ENCODE measurements at regions not wholly inside any gene's neighbourhood (a gene's known extent, or its start where the extent isn't known, plus 50 kb on each side); places are given as distances from the start of the nearest gene placed in this dataset.

DNA sequence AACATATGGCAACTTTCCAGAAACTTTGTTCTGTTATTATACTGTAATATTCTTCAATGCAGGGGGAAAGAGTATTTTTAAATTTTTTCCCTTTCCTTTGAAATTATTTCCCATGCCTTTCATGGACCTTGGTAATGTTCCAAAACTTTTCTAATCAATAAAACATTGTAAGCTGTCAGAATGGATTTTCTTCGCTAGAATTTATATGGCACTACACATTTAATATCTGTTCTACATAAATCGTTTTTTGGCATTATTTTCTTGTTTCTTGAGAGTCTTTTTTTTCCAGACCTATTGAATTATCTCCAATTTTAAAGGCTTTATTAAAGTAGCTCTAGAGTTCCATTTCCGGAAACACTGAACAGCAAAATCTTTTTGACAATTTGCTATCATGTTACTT, 249.0 kb downstream of the TMEM167A start:
- Histone ChIP-seq H3K27me3 (ENCODE audit: control insufficient read depth, insufficient read depth, low read length, poor library complexity, severe bottlenecking) (no peaks in the 10 kb centered on the region), H3K4me3 (ENCODE audit: insufficient read depth, low read depth, low read length) (no peak overlapping the region), H3K36me3 (ENCODE audit: control insufficient read depth, insufficient read depth, low read length) (no peaks in the 10 kb centered on the region), H3K9me3 (ENCODE audit: control insufficient read depth, low read length) (no peaks in the 10 kb centered on the region), H3K27ac (ENCODE audit: insufficient read depth, low read depth, low read length, poor library complexity, severe bottlenecking) (no peak overlapping the region), H3K4me1 (ENCODE audit: control insufficient read depth, insufficient read depth, low read length) (no peaks in the 10 kb centered on the region)
- WGBS, 2 experiments: 95 to 100% methylated on average over 1 to 3 of the region's 3 CpGs

DNA sequence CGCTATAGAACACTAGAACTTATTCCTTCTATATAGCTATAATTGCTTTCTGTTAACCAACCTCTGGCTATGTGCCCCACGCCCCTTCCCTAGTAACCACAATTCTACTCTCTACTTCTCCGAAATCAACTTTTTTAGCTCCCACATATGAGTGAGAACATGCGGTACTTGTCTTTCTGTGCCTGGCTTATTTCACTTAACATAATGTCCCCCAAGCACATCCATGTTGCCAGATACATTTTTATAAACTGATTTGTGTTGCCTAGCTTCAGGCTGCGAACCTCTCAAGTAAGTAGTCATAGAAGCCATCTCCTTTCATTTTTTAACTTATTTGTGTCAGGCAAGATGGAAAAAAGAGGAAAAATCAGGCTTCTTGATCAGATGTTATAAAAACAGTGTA, 249.5 kb downstream of the TMEM167A start:
- H3K27me3 ChIP-seq (ENCODE audit: control insufficient read depth, insufficient read depth, low read length, poor library complexity, severe bottlenecking): no peaks in the 10 kb centered on the region

DNA sequence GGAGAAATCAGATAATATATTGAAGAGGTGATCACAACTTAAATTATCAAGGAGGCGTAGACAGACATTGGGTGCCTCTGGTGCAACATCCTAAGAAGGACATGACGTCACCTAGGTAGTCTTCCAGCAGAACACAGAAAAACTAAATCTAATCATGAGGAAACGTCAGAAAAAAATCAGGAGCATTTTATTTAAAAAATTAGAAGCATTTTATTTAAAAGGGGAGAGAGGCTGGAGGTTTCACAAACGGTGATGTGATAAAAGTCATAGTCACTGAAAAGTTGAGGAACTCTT, 254.6 kb downstream of the TMEM167A start:
- H3K4me1 ChIP-seq (ENCODE audit: control insufficient read depth, insufficient read depth, low read length): peaks cover 18% of the 10 kb centered on the region
- WGBS, 2 experiments: 82 to 84% methylated on average over 3 to 4 of the region's 4 CpGs
- H3K27me3 ChIP-seq (ENCODE audit: control insufficient read depth, insufficient read depth, low read length, poor library complexity, severe bottlenecking): no peaks in the 10 kb centered on the region
- no peaks in the 10 kb centered on the region for H3K36me3 ChIP-seq (ENCODE audit: control insufficient read depth, insufficient read depth, low read length)
- no peak overlapping the region for H3K4me3 ChIP-seq (ENCODE audit: insufficient read depth, low read depth, low read length)
- H3K27ac ChIP-seq (ENCODE audit: insufficient read depth, low read depth, low read length, poor library complexity, severe bottlenecking): peak overlapping the region; percentile 89
- H3K9me3 ChIP-seq (ENCODE audit: control insufficient read depth, low read length): no peaks in the 10 kb centered on the region

More for the DNA sequence above, 249.5 kb downstream of the TMEM167A start:
- no peaks in the 10 kb centered on the region for H3K36me3 ChIP-seq (ENCODE audit: control insufficient read depth, insufficient read depth, low read length)
- H3K4me3 ChIP-seq (ENCODE audit: insufficient read depth, low read depth, low read length): no peak overlapping the region
- H3K27ac ChIP-seq (ENCODE audit: insufficient read depth, low read depth, low read length, poor library complexity, severe bottlenecking): no peak overlapping the region
- 76 to 78% methylated on average over 5 of the region's 5 CpGs for WGBS, 2 experiments
- no peaks in the 10 kb centered on the region for H3K9me3 ChIP-seq (ENCODE audit: control insufficient read depth, low read length)
- peaks cover 2% of the 10 kb centered on the region for H3K4me1 ChIP-seq (ENCODE audit: control insufficient read depth, insufficient read depth, low read length)

DNA sequence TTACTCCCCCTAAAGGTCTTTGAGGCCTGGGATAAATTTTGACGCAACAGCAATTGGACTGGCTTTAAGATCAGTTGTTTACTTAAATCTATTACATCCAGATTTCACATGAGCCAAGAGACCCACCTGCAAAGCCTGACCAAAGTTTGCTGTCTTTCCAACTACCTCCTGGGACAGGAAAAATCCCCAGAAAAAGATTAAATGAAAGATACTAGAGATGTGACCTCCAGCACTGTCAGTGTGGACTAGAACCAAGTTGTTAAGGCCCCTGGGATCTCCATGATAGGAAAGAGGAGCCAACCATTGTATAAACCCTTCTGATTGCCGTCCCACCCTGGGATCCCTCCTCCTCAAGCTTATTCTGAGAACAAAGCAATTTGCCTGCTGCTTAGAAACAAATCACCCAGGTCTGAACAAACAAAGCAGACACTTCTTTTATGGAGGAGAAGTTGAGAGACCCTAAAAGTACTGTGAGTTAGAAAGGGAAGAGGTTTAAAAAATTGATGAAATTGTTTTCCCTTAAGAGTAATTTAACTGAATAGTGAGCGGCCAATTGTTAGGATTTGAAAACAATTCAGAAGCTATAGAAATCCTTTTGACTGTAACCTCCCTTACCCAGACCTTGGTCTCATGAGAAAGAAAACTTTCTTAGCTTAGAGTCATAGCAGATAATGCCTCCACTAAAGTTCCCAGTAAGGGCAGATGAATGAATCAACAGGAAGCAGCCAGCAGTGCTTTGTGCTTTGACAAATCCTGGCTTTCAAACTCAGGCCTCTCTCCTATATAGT, 255.2 kb downstream of the TMEM167A start:
- Histone ChIP-seq H3K4me1 (ENCODE audit: control insufficient read depth, insufficient read depth, low read length) (peaks cover 18% of the 10 kb centered on the region), H3K4me3 (ENCODE audit: insufficient read depth, low read depth, low read length) (no peak overlapping the region), H3K36me3 (ENCODE audit: control insufficient read depth, insufficient read depth, low read length) (no peaks in the 10 kb centered on the region), H3K27ac (ENCODE audit: insufficient read depth, low read depth, low read length, poor library complexity, severe bottlenecking) (peak overlapping the region; percentile 89), H3K27me3 (ENCODE audit: control insufficient read depth, insufficient read depth, low read length, poor library complexity, severe bottlenecking) (no peaks in the 10 kb centered on the region), H3K9me3 (ENCODE audit: control insufficient read depth, low read length) (no peaks in the 10 kb centered on the region)
- WGBS, 2 experiments: 43 to 47% methylated on average over 3 of the region's 3 CpGs

DNA sequence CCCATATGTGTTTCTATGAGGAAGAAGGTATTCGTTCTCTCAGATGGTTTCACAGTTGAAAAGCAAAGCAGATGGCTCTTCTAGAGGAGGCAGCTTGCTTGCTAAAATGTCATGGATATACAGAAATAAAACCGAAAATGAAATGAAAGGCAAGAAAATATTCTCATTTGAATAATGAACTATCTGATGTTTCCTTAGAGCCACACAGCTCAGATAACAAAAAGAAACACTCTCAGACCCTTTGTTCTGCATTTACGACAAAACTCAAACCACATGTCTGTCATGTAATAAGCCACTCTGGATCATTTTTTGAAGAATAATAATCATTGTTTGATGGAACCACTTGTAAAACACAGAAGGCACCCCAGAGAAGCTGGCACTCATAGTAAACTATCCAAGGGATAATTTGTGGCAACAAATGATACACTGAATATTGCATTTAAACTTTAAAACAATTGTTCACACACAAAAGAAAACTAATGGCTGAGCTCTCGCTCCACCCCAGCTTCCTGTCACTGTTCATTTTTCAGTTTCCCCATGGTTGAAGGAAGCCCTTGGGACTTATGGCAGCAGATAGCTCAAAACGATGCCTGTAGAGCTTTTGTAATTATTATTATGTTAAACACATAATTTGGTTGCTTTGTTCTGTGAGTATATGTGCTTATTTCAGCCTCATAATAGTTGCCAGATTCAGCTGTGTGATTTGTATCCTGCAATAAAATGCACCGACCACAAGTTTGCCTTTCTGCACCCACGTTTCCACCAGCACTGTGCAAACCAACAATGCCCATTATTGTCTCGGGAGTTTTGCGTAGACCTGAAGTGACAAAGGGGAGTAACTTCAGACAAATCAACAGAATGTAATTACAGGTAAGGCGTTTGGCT, 256.0 kb downstream of the TMEM167A start:
- peaks cover 18% of the 10 kb centered on the region for H3K4me1 ChIP-seq (ENCODE audit: control insufficient read depth, insufficient read depth, low read length)
- WGBS, 2 experiments: 87 to 90% methylated on average over 9 to 10 of the region's 10 CpGs
- no peaks in the 10 kb centered on the region for H3K9me3 ChIP-seq (ENCODE audit: control insufficient read depth, low read length)
- no peak overlapping the region for H3K4me3 ChIP-seq (ENCODE audit: insufficient read depth, low read depth, low read length)
- H3K27ac ChIP-seq (ENCODE audit: insufficient read depth, low read depth, low read length, poor library complexity, severe bottlenecking): peak overlapping the region; percentile 89
- H3K36me3 ChIP-seq (ENCODE audit: control insufficient read depth, insufficient read depth, low read length): no peaks in the 10 kb centered on the region
- no peaks in the 10 kb centered on the region for H3K27me3 ChIP-seq (ENCODE audit: control insufficient read depth, insufficient read depth, low read length, poor library complexity, severe bottlenecking)

DNA sequence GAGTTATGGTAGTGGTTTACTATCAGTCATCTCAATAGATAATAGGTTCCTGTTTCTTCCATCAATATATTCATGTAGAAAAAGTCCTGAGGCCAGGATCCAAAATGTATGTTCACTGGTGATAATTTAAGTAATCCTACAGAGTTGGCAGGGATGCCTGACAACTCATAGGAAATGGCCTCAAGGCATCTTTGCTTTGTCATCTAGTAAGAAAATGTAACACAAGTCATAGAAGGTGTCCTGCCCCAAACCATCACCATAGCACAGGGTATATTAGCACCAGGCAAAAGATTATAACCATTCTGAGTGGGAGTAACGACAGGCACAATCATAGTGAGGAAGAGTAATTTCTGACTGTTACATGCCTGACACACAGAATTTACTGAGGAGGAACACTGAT, 257.0 kb downstream of the TMEM167A start:
- no peak overlapping the region for H3K4me3 ChIP-seq (ENCODE audit: insufficient read depth, low read depth, low read length)
- no peaks in the 10 kb centered on the region for H3K27me3 ChIP-seq (ENCODE audit: control insufficient read depth, insufficient read depth, low read length, poor library complexity, severe bottlenecking)
- H3K4me1 ChIP-seq (ENCODE audit: control insufficient read depth, insufficient read depth, low read length): peaks cover 18% of the 10 kb centered on the region
- H3K36me3 ChIP-seq (ENCODE audit: control insufficient read depth, insufficient read depth, low read length): no peaks in the 10 kb centered on the region
- H3K9me3 ChIP-seq (ENCODE audit: control insufficient read depth, low read length): no peaks in the 10 kb centered on the region
- 100% methylated on average over 1 of the region's 1 CpG for WGBS, 2 experiments
- H3K27ac ChIP-seq (ENCODE audit: insufficient read depth, low read depth, low read length, poor library complexity, severe bottlenecking): no peak overlapping the region

DNA sequence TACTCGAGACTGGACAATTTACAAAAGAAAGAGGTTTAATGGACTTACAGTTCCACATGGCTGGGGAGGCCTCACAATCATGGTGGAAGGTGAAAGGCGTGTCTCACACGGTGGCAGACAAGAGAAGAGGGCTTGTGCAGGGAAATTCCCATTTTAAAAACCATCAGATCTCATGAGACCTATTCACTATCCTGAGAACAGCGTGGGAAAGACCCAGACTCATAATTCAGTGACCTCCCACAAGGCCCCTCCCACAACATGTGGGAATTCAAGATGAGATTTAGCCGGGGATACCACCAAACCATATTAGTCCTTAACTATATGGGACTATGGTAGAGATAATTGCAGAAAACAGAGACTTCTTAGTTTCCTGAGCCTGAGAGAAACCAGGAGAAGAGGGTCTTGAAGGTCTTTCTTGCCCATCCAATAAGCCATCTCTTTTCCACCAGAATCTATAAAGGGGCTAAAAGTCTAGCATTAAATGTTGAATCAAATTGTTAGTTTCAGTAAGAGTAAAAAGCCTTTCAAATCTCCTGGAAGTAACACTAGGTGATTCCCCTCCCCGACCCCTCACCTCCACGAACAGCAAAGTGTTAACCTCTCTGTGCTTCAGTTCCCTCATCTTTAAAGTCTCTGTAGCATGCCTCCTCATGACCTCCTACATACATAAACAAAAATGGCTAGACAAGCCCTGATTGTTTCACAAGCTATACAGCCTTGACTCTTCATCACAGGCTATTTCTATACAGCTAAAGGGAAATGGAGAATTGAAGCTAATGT, 259.1 kb downstream of the TMEM167A start:
- Histone ChIP-seq H3K4me3 (ENCODE audit: insufficient read depth, low read depth, low read length) (no peak overlapping the region), H3K27me3 (ENCODE audit: control insufficient read depth, insufficient read depth, low read length, poor library complexity, severe bottlenecking) (no peaks in the 10 kb centered on the region), H3K36me3 (ENCODE audit: control insufficient read depth, insufficient read depth, low read length) (no peaks in the 10 kb centered on the region), H3K9me3 (ENCODE audit: control insufficient read depth, low read length) (no peaks in the 10 kb centered on the region), H3K4me1 (ENCODE audit: control insufficient read depth, insufficient read depth, low read length) (peaks cover 31% of the 10 kb centered on the region), H3K27ac (ENCODE audit: insufficient read depth, low read depth, low read length, poor library complexity, severe bottlenecking) (no peak overlapping the region)
- 89 to 93% methylated on average over 6 to 7 of the region's 7 CpGs for WGBS, 2 experiments

DNA sequence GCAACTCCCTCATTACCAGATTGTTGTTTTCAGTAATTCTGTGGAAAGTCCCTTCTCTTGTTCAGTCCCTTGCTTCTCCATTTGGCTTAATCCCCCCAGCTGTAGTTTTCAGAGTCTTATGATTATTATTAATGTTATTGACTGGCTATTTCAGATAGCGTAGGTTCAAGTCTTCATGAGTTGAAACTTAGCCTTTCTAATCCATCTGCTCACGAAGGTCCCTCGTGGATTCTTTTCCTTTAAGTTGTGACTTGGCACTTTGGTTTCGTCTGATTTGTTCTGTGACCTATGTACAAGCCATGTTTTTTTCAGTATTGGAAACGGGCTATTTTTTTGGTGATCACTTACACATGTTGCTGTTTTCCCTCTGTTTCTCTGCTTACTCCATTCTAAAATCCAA, 260.3 kb downstream of the TMEM167A start:
- 95 to 96% methylated on average over 5 of the region's 5 CpGs for WGBS, 2 experiments

DNA sequence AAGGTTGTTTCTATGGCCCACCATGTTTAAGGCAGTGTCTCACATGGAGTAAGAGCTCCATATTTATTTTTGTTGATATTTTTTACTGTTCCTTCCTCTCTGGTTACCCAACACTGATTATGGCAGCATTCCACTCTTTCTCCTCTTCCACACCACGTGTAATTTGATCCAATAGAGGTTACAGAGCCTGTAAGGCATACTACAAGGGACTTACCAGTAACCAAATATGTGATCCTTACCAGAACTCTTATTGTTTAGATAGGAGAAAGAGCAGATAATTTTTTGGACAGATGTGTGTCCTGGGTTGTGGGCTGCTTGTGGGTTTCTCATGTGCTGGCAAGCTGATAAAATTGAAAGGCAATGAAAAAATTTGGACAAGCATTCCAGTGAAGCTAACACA, 261.3 kb downstream of the TMEM167A start:
- Histone ChIP-seq H3K27me3 (ENCODE audit: control insufficient read depth, insufficient read depth, low read length, poor library complexity, severe bottlenecking) (no peaks in the 10 kb centered on the region), H3K9me3 (ENCODE audit: control insufficient read depth, low read length) (no peaks in the 10 kb centered on the region), H3K4me1 (ENCODE audit: control insufficient read depth, insufficient read depth, low read length) (peaks cover 19% of the 10 kb centered on the region), H3K4me3 (ENCODE audit: insufficient read depth, low read depth, low read length) (no peak overlapping the region), H3K27ac (ENCODE audit: insufficient read depth, low read depth, low read length, poor library complexity, severe bottlenecking) (no peak overlapping the region), H3K36me3 (ENCODE audit: control insufficient read depth, insufficient read depth, low read length) (no peaks in the 10 kb centered on the region)
- WGBS, 2 experiments: 38 to 67% methylated on average over 1 of the region's 1 CpG

More for the DNA sequence above, 260.3 kb downstream of the TMEM167A start:
- Histone ChIP-seq H3K4me3 (ENCODE audit: insufficient read depth, low read depth, low read length) (no peak overlapping the region), H3K9me3 (ENCODE audit: control insufficient read depth, low read length) (no peaks in the 10 kb centered on the region), H3K27ac (ENCODE audit: insufficient read depth, low read depth, low read length, poor library complexity, severe bottlenecking) (no peak overlapping the region), H3K27me3 (ENCODE audit: control insufficient read depth, insufficient read depth, low read length, poor library complexity, severe bottlenecking) (no peaks in the 10 kb centered on the region), H3K4me1 (ENCODE audit: control insufficient read depth, insufficient read depth, low read length) (peaks cover 27% of the 10 kb centered on the region), H3K36me3 (ENCODE audit: control insufficient read depth, insufficient read depth, low read length) (no peaks in the 10 kb centered on the region)

DNA sequence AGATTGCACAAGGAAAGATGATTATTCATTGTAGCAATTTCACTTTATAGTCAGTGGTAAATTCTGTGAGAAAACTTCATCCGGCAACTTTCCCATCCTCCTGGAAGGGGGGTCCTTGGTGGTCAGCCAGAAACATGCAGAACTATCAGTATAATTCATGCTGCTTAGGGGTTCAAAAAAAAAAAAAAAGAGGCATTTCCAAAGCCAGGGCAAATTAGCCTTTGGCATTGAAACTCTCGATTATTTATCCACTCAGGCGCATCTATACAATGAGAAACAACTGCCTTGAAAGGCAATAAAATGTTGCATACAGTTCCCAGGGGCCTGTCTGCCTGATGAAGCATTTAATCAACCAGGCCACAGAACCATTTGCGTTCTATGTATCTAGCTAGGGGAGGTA, 263.3 kb downstream of the TMEM167A start:
- no peaks in the 10 kb centered on the region for H3K9me3 ChIP-seq (ENCODE audit: control insufficient read depth, low read length)
- H3K27me3 ChIP-seq (ENCODE audit: control insufficient read depth, insufficient read depth, low read length, poor library complexity, severe bottlenecking): no peaks in the 10 kb centered on the region
- H3K36me3 ChIP-seq (ENCODE audit: control insufficient read depth, insufficient read depth, low read length): no peaks in the 10 kb centered on the region
- peaks cover 17% of the 10 kb centered on the region for H3K4me1 ChIP-seq (ENCODE audit: control insufficient read depth, insufficient read depth, low read length)
- H3K27ac ChIP-seq (ENCODE audit: insufficient read depth, low read depth, low read length, poor library complexity, severe bottlenecking): no peak overlapping the region
- WGBS, 2 experiments: 92 to 96% methylated on average over 4 of the region's 4 CpGs
- no peak overlapping the region for H3K4me3 ChIP-seq (ENCODE audit: insufficient read depth, low read depth, low read length)
